PC-3 (cell line): ENCODE measurements at regions not wholly inside any gene's neighbourhood (a gene's known extent, or its start where the extent isn't known, plus 50 kb on each side); places are given as distances from the start of the nearest gene placed in this dataset.

Experiments used
- ATAC-seq: fragments of 200-7000 bp; cut with Tn5 transposase; 2 replicates; pipeline ENCODE4 v1.9.1; 2020; ENCODE audit warnings: mild to moderate bottlenecking, moderate library complexity
- BruUV-seq: library from RNA; stranded (reverse); fragments of 400-500 nt; replicated peaks from 2 replicates; lab custom pipeline; 2021; lab: Mats Ljungman, UMichigan
- CTCF ChIA-PET: fragments of 300-600 bp; sonication (Branson Sonifier 250); formaldehyde crosslinking; loops from one replicate; lab custom pipeline; 2022; ENCODE audit warnings: antibody characterized with exemption; lab: Charles Lee
- POLR2A ChIA-PET: fragments of 300-600 bp; sonication (Branson Sonifier 250); formaldehyde crosslinking; loops from one replicate; lab custom pipeline; 2022; ENCODE audit warnings: antibody characterized with exemption; ENCODE audit not compliant: unreplicated experiment; lab: Charles Lee
- DNase-seq: peaks from one replicate; pipeline ENCODE4 v3.0.0-alpha.2; 2015
- H2AFZ ChIP-seq: fragments of 300-600 bp; sonication (generic); 2 replicates; pipeline ENCODE4 v1.6.0; 2016; ENCODE audit warnings: antibody characterized with exemption, low read length
- H3F3A ChIP-seq: fragments of 300-600 bp; sonication (generic); one replicate; pipeline ENCODE4 v1.6.0; 2017; ENCODE audit warnings: antibody characterized with exemption, low read length, control low read depth, mild to moderate bottlenecking; ENCODE audit not compliant: unreplicated experiment
- H3K27ac ChIP-seq: fragments of 300-600 bp; sonication (generic); 2 replicates; pipeline ENCODE4 v1.5.1; 2016; ENCODE audit warnings: mild to moderate bottlenecking, low read length
- H3K27me3 ChIP-seq: fragments of 300-600 bp; sonication (generic); 2 replicates; pipeline ENCODE4 v1.6.1; 2016; ENCODE audit warnings: low read length, mixed read lengths
- H3K36me3 ChIP-seq: fragments of 300-600 bp; sonication (generic); 2 replicates; pipeline ENCODE4 v1.6.1; 2016; ENCODE audit warnings: low read depth, mixed run types, low read length, mixed read lengths
- H3K4me1 ChIP-seq: fragments of 300-600 bp; sonication (generic); 2 replicates; pipeline ENCODE4 v1.5.1; 2016; ENCODE audit warnings: low read length; ENCODE audit not compliant: insufficient read depth
- H3K4me2 ChIP-seq: fragments of 300-600 bp; sonication (generic); 2 replicates; pipeline ENCODE4 v1.6.0; 2016; ENCODE audit warnings: low read length
- H3K4me3 ChIP-seq: fragments of 300-600 bp; sonication (generic); 2 replicates; pipeline ENCODE4 v1.5.1; 2016; ENCODE audit warnings: mild to moderate bottlenecking, low read length, mixed read lengths
- H3K79me2 ChIP-seq: fragments of 300-600 bp; sonication (generic); 2 replicates; pipeline ENCODE4 v1.6.1; 2017; ENCODE audit warnings: low read length, mixed read lengths
- H3K9ac ChIP-seq: fragments of 300-600 bp; sonication (generic); 2 replicates; pipeline ENCODE4 v1.6.0; 2016; ENCODE audit warnings: mild to moderate bottlenecking, low read length
- H3K9me2 ChIP-seq: fragments of 300-600 bp; sonication (generic); replicated peaks from 2 replicates; pipeline ENCODE4 v1.6.1; 2016; ENCODE audit warnings: mixed run types, low read length, mixed read lengths
- H3K9me3 ChIP-seq: fragments of 300-600 bp; sonication (generic); 2 replicates; pipeline ENCODE4 v1.6.1; 2016; ENCODE audit warnings: low read length, mixed read lengths
- H4K20me1 ChIP-seq: fragments of 300-600 bp; sonication (generic); 2 replicates; pipeline ENCODE4 v1.6.1; 2016; ENCODE audit warnings: low read length, mixed read lengths
- CTCF ChIP-seq: fragments of 300-600 bp; sonication (generic); conservative IDR thresholded peaks from 2 replicates; pipeline ENCODE4 v1.5.1; 2017; ENCODE audit warnings: antibody characterized with exemption, low read depth, mild to moderate bottlenecking, low read length
- EZH2 ChIP-seq: fragments of 300-600 bp; sonication (generic); IDR thresholded peaks from one replicate; pipeline ENCODE4 v1.6.1; 2017; ENCODE audit warnings: antibody characterized with exemption, mild to moderate bottlenecking, low read length; ENCODE audit not compliant: unreplicated experiment
- EZH2phosphoT487 ChIP-seq: fragments of 300-600 bp; sonication (generic); IDR thresholded peaks from 2 replicates; pipeline ENCODE4 v1.6.1; 2018; ENCODE audit warnings: mild to moderate bottlenecking, antibody characterized with exemption, low read length, borderline replicate concordance
- intact Hi-C: fragments of 100-400 bp; cut with micrococcal nuclease; formaldehyde crosslinking; loops from 2 replicates; pipeline ENCODE4 v1.9.0; 2023

- no peaks in the 10 kb centered on the region for H3F3A ChIP-seq
Measured at GRCh38 chr10:44261296-44261695, 123.6 kb downstream of the CXCL12 start.

GRCh38 chr10:44260286-44260928 is 124.5 kb downstream of the CXCL12 start:
- DNase-seq: no peak
- ATAC-seq: no peak

More at GRCh38 chr10:44261296-44261695, 123.6 kb downstream of the CXCL12 start:
- Histone ChIP-seq H3K4me2 (no peak overlapping the region), H3K27ac (no peak overlapping the region), H3K36me3 (no peaks in the 10 kb centered on the region), H3K9me2 (no peaks in the 10 kb centered on the region), H3K9ac (no peak overlapping the region), H2AFZ (no peak overlapping the region), H3K9me3 (0 out of 2 replicates have a peak, but pooled peaks cover 4% of the 10 kb centered on the region), H3K27me3 (no peaks in the 10 kb centered on the region; the same call in 1 of the 2 replicates), H4K20me1 (no peaks in the 10 kb centered on the region), H3K4me1 (no peaks in the 10 kb centered on the region), H3K4me3 (no peak overlapping the region), H3K79me2 (no peaks in the 10 kb centered on the region)
- CTCF ChIA-PET: no interaction called here
- ATAC-seq (no peak), DNase-seq (no peak)
- BruUV-seq: no TSS peak
- intact Hi-C loops: no loop called here
- POLR2A ChIA-PET: no interaction called here
- TF ChIP-seq CTCF (no peak), EZH2 (no peak), EZH2phosphoT487 (no peak)

More at GRCh38 chr10:44260286-44260928, 124.5 kb downstream of the CXCL12 start:
- H3K27me3 ChIP-seq: no peaks in the 10 kb centered on the region; the same call in 1 of the 2 replicates
- no peak overlapping the region for H3K4me2 ChIP-seq
- no peak overlapping the region for H3K9ac ChIP-seq
- no peak overlapping the region for H2AFZ ChIP-seq
- H3K4me3 ChIP-seq: no peak overlapping the region
- intact Hi-C loops: no loop called here
- H4K20me1 ChIP-seq: no peaks in the 10 kb centered on the region
- POLR2A ChIA-PET: no interaction called here
- CTCF ChIA-PET: no interaction called here
- TF ChIP-seq EZH2phosphoT487 (no peak), EZH2 (no peak), CTCF (no peak)
- no peaks in the 10 kb centered on the region for H3K79me2 ChIP-seq
- H3K36me3 ChIP-seq: no peaks in the 10 kb centered on the region
- no peak overlapping the region for H3K27ac ChIP-seq
- no peaks in the 10 kb centered on the region for H3K4me1 ChIP-seq
- H3K9me3 ChIP-seq: 0 out of 2 replicates have a peak, but pooled peaks cover 4% of the 10 kb centered on the region
- no TSS peak for BruUV-seq
- H3K9me2 ChIP-seq: no peaks in the 10 kb centered on the region
- no peaks in the 10 kb centered on the region for H3F3A ChIP-seq
